HUES48 (cell line): ENCODE measurements at regions not wholly inside any gene's neighbourhood (a gene's known extent, or its start where the extent isn't known, plus 50 kb on each side); places are given as distances from the start of the nearest gene placed in this dataset.
"Not testable (repeated sequence)": the region's sequence is repeated elsewhere in the genome, so short reads cannot be mapped to it uniquely, and the experiment has no call there.

Source experiments
- H3K27ac ChIP-seq: one replicate; pipeline ENCODE4 v1.7.0; 2013; ENCODE audit warnings: low read depth, low read length, inconsistent platforms
- H3K27me3 ChIP-seq: 2 replicates; pipeline ENCODE4 v1.6.1; 2013; ENCODE audit warnings: mild to moderate bottlenecking, low read length; ENCODE audit not compliant: control insufficient read depth, insufficient read depth
- H3K36me3 ChIP-seq: 2 replicates; pipeline ENCODE4 v1.6.1; 2013; ENCODE audit warnings: low read length; ENCODE audit not compliant: control insufficient read depth, insufficient read depth
- H3K4me1 ChIP-seq: 2 replicates; pipeline ENCODE4 v1.6.1; 2013; ENCODE audit warnings: mild to moderate bottlenecking, low read length; ENCODE audit not compliant: control insufficient read depth, insufficient read depth
- H3K4me3 ChIP-seq: 2 replicates; pipeline ENCODE4 v1.5.1; 2013; ENCODE audit warnings: mild to moderate bottlenecking, low read depth, low read length
- H3K9ac ChIP-seq: 2 replicates; pipeline ENCODE4 v1.6.1; 2013; ENCODE audit warnings: mild to moderate bottlenecking, low read depth, low read length, moderate library complexity
- H3K9me3 ChIP-seq: 2 replicates; pipeline ENCODE4 v1.6.1; 2013; ENCODE audit warnings: low read length; ENCODE audit not compliant: control insufficient read depth, insufficient read depth

DNA sequence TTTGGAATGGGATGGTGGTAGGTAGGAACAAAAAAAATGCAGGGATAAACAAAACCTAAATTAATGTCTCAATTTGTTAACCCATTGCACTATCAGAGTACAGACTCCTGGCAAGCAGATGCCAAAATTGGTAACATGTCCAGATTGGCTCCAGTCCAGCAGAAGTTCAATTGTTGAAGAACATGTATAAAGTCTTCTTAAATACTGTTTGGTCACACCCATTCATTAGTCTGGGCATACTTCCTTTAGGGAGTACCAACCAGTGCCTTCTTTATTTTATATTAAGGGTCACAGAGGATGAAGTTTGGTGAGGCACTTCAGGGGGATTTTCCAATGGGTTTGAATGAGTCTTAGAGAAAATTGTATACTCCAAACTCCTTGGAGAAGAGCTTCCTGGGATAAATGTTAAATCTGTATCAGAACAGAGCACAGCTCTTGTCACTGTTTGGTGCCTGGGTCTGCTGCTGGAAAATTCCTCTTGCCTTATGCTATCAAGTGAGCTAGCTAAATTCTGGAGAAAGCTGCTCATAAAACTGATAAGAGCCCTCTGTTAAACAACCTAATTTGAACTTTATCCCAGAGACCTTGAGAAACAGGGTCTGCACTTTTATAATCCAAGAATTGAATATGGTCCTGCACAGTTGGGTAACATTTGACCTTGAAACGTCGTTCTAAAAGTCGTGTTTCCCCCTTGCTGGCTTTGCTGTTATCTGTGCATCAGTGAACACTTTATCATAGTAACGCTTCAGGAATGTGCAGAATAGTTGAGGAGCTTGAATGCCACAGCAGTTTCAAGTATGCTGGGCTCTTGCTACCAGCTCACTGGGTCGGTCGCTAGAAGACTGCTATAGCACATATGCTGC lies 334.1 kb upstream of the CITED2 start:
- Histone ChIP-seq H3K27ac (no peak overlapping the region), H3K9me3 (no peaks in the 10 kb centered on the region), H3K4me3 (no peak overlapping the region), H3K4me1 (no peaks in the 10 kb centered on the region), H3K9ac (no peak overlapping the region), H3K36me3 (no peaks in the 10 kb centered on the region), H3K27me3 (no peaks in the 10 kb centered on the region)

GRCh38 chr6:139706912-139707311 lies 332.5 kb upstream of the CITED2 start:
- H3K9ac ChIP-seq: no peak overlapping the region
- H3K9me3 ChIP-seq: no peaks in the 10 kb centered on the region
- H3K4me3 ChIP-seq: no peak overlapping the region
- H3K27ac ChIP-seq: no peak overlapping the region
- H3K27me3 ChIP-seq: no peaks in the 10 kb centered on the region
- H3K36me3 ChIP-seq: no peaks in the 10 kb centered on the region
- no peaks in the 10 kb centered on the region for H3K4me1 ChIP-seq

DNA sequence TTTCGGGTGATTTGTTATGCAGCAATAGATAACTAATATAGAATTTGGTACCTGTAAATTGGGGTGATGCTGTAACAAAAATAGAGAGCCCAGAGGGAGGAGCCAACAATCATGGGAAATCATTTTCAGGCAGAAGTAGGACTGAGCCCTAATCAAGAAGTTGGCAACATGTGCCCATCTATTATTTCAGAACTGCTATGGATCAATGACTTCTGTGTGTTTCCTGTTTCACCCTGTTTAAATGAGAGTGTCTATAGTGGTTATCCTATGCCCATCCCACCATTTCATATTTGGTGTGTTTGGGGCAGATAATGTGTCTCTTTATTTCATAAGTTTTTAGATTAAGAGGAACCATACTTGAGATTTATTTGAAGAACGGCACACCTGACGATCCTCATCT lies 330.8 kb upstream of the CITED2 start:
- H3K27me3 ChIP-seq: no peaks in the 10 kb centered on the region
- no peaks in the 10 kb centered on the region for H3K9me3 ChIP-seq
- H3K27ac ChIP-seq: no peak overlapping the region
- H3K4me1 ChIP-seq: no peaks in the 10 kb centered on the region
- no peak overlapping the region for H3K9ac ChIP-seq
- H3K36me3 ChIP-seq: no peaks in the 10 kb centered on the region
- no peak overlapping the region for H3K4me3 ChIP-seq

GRCh38 chr6:139703780-139704179 lies 329.3 kb upstream of the CITED2 start:
- H3K4me1 ChIP-seq: no peaks in the 10 kb centered on the region
- H3K9ac ChIP-seq: no peak overlapping the region
- no peaks in the 10 kb centered on the region for H3K27me3 ChIP-seq
- H3K4me3 ChIP-seq: no peak overlapping the region
- H3K27ac ChIP-seq: no peak overlapping the region
- H3K36me3 ChIP-seq: no peaks in the 10 kb centered on the region
- H3K9me3 ChIP-seq: no peaks in the 10 kb centered on the region

DNA sequence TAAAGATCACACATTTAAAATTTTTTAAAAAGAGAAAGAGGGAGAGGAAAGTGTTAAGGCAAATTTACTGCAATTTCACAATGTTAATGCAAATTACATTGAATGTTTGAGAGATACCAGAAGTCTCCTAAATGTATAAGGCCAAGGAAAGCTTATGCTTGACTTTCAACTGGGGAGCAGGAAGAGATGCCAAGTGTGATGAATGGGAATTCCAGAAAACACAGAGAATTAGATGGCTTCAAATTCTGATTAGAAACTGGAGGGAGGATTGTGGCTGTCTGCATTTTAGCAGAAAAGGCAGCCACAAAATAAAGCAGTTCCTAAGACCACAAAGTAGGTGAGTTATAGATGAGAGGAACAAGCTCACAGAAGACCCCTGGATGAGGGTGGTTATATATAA lies 328.3 kb upstream of the CITED2 start:
- Histone ChIP-seq H3K9ac (no peak overlapping the region), H3K27ac (no peak overlapping the region), H3K27me3 (no peaks in the 10 kb centered on the region), H3K4me3 (no peak overlapping the region), H3K4me1 (no peaks in the 10 kb centered on the region), H3K9me3 (no peaks in the 10 kb centered on the region), H3K36me3 (no peaks in the 10 kb centered on the region)

GRCh38 chr6:139701695-139702094 lies 327.2 kb upstream of the CITED2 start:
- Histone ChIP-seq H3K4me3 (no peak overlapping the region), H3K27ac (no peak overlapping the region), H3K4me1 (no peaks in the 10 kb centered on the region), H3K9me3 (no peaks in the 10 kb centered on the region), H3K9ac (no peak overlapping the region), H3K36me3 (no peaks in the 10 kb centered on the region), H3K27me3 (no peaks in the 10 kb centered on the region)

DNA sequence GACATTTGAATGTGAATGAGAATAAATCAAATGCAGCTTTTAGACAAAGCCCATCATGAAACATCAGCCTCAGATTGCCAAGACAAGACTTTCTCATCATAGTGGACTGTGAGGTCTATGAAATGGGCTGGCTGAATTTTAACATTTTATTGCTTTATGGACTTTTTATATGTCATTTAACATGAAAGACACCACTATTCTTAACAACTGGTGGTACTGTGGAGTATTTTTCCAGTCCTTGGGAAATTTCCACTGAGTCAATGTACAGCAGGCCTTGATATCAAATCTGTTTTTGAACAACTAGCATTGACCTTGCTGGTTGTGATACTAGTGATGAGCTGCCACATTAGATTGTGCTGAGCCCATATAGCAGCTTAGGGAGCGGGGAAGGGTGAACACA lies 326.6 kb upstream of the CITED2 start:
- H3K4me3 ChIP-seq: no peak overlapping the region
- H3K9ac ChIP-seq: no peak overlapping the region
- H3K36me3 ChIP-seq: no peaks in the 10 kb centered on the region
- no peaks in the 10 kb centered on the region for H3K9me3 ChIP-seq
- H3K4me1 ChIP-seq: no peaks in the 10 kb centered on the region
- H3K27me3 ChIP-seq: no peaks in the 10 kb centered on the region
- H3K27ac ChIP-seq: no peak overlapping the region

DNA sequence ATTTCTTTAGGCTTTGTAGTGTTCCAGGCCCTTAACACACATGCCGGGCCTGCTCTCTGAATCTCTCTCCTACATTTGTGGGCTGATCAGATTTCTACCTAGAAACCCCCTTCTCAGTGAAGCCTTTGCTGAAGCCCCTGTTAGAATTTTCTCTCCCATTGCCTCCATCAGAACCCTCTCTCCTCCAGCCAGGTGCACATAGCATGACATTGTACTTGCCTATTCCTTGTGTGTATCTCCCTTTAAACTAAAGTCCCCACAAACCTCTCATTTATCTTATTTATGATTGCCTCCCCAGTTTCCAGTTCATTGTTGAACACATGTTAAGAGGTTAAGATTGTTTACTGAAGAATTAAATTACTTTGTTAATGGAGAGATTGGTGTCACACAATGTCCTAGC lies 325.5 kb upstream of the CITED2 start:
- Histone ChIP-seq H3K27ac (no peak overlapping the region), H3K9me3 (no peaks in the 10 kb centered on the region), H3K36me3 (no peaks in the 10 kb centered on the region)

DNA sequence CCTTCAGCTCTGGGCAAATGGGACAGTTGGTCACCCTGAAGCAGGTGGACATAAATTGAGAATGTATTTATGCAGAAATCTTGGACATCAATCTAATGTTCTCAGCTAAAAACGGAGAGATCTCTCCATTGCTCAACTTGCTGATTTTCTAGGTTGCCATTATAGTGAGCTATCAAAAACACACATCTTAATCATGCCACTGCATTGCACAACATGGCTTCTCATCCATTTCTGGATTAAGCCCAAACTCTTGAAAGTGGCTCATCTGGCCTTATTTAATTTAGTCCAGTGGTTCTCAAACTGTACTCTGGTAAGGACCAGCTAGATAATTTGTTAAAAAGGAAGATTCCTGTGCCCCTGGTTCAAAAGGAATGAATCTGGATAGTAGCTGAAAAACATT lies 324.9 kb upstream of the CITED2 start:
- no peaks in the 10 kb centered on the region for H3K4me1 ChIP-seq
- no peaks in the 10 kb centered on the region for H3K9me3 ChIP-seq
- no peaks in the 10 kb centered on the region for H3K27me3 ChIP-seq
- H3K9ac ChIP-seq: no peak overlapping the region
- H3K36me3 ChIP-seq: no peaks in the 10 kb centered on the region
- no peak overlapping the region for H3K4me3 ChIP-seq
- no peak overlapping the region for H3K27ac ChIP-seq

More for the DNA sequence above, 325.5 kb upstream of the CITED2 start:
- Histone ChIP-seq H3K27me3 (no peaks in the 10 kb centered on the region), H3K4me3 (no peak overlapping the region), H3K9ac (no peak overlapping the region), H3K4me1 (no peaks in the 10 kb centered on the region)

- no peak overlapping the region for H3K27ac ChIP-seq
- no peak overlapping the region for H3K4me3 ChIP-seq
- no peaks in the 10 kb centered on the region for H3K27me3 ChIP-seq
- no peaks in the 10 kb centered on the region for H3K9me3 ChIP-seq
- no peaks in the 10 kb centered on the region for H3K4me1 ChIP-seq
- H3K36me3 ChIP-seq: no peaks in the 10 kb centered on the region
- H3K9ac ChIP-seq: no peak overlapping the region
These were observed 324.2 kb upstream of the CITED2 start for GRCh38 chr6:139698526-139699176.

GRCh38 chr6:139697856-139698255 lies 323.4 kb upstream of the CITED2 start:
- H3K27me3 ChIP-seq, H3K9me3 ChIP-seq, H3K4me3 ChIP-seq, H3K4me1 ChIP-seq, H3K36me3 ChIP-seq, H3K9ac ChIP-seq, H3K27ac ChIP-seq: not testable (repeated sequence)
